Gastroesophageal sphincter (tissue), 4 donors: ENCODE measurements at regions not wholly inside any gene's neighbourhood (a gene's known extent, or its start where the extent isn't known, plus 50 kb on each side); places are given as distances from the start of the nearest gene placed in this dataset.

Source experiments
- ATAC-seq: fragments of 150-250 bp; one replicate; pipeline ENCODE4 v1.9.1; 2016; ENCODE audit warnings: mild to moderate bottlenecking, moderate library complexity
- H3K27ac ChIP-seq, 4 donors: fragments of 200-600 bp; sonication (generic) in 3 of 4; 1 replicate in 3 of 4; 2 replicates in 1 of 4; pipeline ENCODE4 v1.5.1; 2016 to 2019
- H3K27me3 ChIP-seq: fragments of 200-600 bp; sonication (generic); one replicate; pipeline ENCODE4 v1.5.1; 2019
- H3K36me3 ChIP-seq, 2 donors: fragments of 200-600 bp; sonication (generic); one replicate each; pipeline ENCODE4 v1.5.1; 2019; ENCODE audit warnings: control low read depth in 1 of 2
- H3K4me1 ChIP-seq, 3 donors: fragments of 200-600 bp; sonication (generic); 1 replicate in 2 of 3; 2 replicates in 1 of 3; pipeline ENCODE4 v1.5.1; 2016 to 2019; ENCODE audit warnings: control low read depth in 2 of 3
- H3K4me3 ChIP-seq, 2 donors: fragments of 200-600 bp; sonication (generic); one replicate each; pipeline ENCODE4 v1.5.1; 2019; ENCODE audit warnings: mild to moderate bottlenecking in 1 of 2, moderate library complexity in 1 of 2
- H3K9me3 ChIP-seq, 3 donors: fragments of 200-600 bp; sonication (generic); one replicate each; pipeline ENCODE4 v1.5.1; 2017 to 2019; ENCODE audit warnings: control low read depth in 2 of 3
- EP300 ChIP-seq: sonication (generic); formaldehyde crosslinking; IDR thresholded peaks from one replicate; pipeline ENCODE4 v1.6.1; 2017; ENCODE audit warnings: antibody characterized with exemption, mild to moderate bottlenecking
- POLR2A ChIP-seq, 2 donors: fragments of 450-650 bp; IDR thresholded peaks; one replicate each; pipeline ENCODE4 v1.6.1; 2017; ENCODE audit warnings: antibody characterized with exemption in 2 of 2, mild to moderate bottlenecking in 2 of 2, moderate library complexity in 1 of 2
- POLR2AphosphoS5 ChIP-seq: sonication (generic); formaldehyde crosslinking; IDR thresholded peaks from one replicate; pipeline ENCODE4 v1.6.1; 2017; ENCODE audit warnings: antibody characterized with exemption
- WGBS, 2 donors: methylation state at CpG; one replicate each; pipeline ENCODE4 v1.1.5; 2018; ENCODE audit warnings: low coverage in 1 of 2; 5-methylcytosine and 5-hydroxymethylcytosine counted together
- TF ChIP-seq, protein P1 (sequence below), 4 experiments: fragments of 200-600 bp in 2 of 4; fragments of 450-650 bp in 2 of 4; sonication (generic) in 1 of 4; IDR thresholded peaks; one replicate each; pipeline ENCODE4 v1.5.1; 2017 to 2019; ENCODE audit warnings: antibody characterized with exemption in 4 of 4, mild to moderate bottlenecking in 2 of 4, moderate library complexity in 2 of 4

DNA sequence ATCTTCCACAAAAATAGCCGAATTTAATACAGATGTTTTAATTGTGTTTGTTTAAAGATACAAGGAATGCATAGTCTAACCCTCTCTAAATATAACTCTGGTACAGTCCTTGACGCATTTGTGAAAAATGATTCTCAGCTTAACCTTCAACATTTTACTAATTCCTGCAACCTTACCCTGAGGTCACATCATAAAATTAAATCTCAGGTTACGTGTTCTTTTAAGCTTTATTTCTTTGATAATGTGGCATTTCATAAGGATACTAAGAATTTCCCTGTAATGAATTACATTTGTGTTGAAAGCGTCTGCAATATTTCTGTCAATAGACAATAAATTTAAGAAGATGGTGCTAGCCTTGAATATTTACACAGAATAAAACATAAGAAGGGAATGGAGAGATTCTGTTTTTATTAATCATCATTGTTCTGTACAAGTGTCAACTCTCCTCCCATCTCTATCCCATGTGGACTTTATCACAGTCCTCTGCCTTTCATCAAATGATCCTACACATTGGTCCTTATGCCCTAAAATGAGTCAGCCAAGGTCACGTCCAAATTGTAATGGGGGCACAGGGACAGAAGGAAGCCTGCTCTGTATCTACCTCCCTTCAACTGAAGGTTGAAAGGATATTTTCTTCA is 769.3 kb upstream of the FLRT2 start:
- 53 to 55% methylated on average over 5 of the region's 5 CpGs for WGBS, 2 donors
- Histone ChIP-seq H3K27ac (no peak overlapping the region), H3K9me3 (peaks cover 0 to 21% (median 0%) of the 10 kb centered on the region in 3 donors), H3K4me1 (no peaks in the 10 kb centered on the region), H3K27me3 (no peaks in the 10 kb centered on the region), H3K36me3 (no peaks in the 10 kb centered on the region), H3K4me3 (no peak overlapping the region)
- no peak for ATAC-seq
- TF ChIP-seq EP300 (no peak), POLR2A (IDR thresholded peaks at IDR 0.05) (no peak), POLR2AphosphoS5 (no peak)
- TF ChIP-seq, protein P1, sequence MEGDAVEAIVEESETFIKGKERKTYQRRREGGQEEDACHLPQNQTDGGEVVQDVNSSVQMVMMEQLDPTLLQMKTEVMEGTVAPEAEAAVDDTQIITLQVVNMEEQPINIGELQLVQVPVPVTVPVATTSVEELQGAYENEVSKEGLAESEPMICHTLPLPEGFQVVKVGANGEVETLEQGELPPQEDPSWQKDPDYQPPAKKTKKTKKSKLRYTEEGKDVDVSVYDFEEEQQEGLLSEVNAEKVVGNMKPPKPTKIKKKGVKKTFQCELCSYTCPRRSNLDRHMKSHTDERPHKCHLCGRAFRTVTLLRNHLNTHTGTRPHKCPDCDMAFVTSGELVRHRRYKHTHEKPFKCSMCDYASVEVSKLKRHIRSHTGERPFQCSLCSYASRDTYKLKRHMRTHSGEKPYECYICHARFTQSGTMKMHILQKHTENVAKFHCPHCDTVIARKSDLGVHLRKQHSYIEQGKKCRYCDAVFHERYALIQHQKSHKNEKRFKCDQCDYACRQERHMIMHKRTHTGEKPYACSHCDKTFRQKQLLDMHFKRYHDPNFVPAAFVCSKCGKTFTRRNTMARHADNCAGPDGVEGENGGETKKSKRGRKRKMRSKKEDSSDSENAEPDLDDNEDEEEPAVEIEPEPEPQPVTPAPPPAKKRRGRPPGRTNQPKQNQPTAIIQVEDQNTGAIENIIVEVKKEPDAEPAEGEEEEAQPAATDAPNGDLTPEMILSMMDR (IDR thresholded peaks at IDR 0.05), result no peak

DNA sequence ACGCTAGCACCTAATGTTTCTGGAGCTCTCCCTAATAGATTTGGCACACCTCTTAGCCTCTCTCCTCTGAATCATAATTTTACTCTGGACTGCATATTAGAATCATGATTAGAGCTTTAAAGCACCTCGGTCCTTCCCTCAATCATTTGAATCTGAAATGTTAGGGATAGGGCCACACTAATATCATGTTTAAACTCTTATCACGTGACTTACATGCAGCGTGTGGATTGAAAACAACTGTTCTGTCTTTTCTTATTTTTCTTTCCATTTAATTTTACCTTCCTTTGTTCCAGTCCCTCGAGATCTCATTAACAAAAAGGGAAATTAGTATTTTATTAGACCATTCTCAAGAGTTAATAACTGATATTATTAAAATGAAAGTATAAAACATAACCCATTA is 762.5 kb upstream of the FLRT2 start:
- Histone ChIP-seq H3K27me3 (no peaks in the 10 kb centered on the region), H3K4me1 (no peaks in the 10 kb centered on the region), H3K36me3 (no peaks in the 10 kb centered on the region), H3K4me3 (no peak overlapping the region), H3K9me3 (peaks cover 0 to 24% (median 0%) of the 10 kb centered on the region in 3 donors), H3K27ac (no peak overlapping the region)
- no peak for ATAC-seq
- TF ChIP-seq POLR2A (IDR thresholded peaks at IDR 0.05) (no peak), EP300 (no peak), POLR2AphosphoS5 (no peak)
- TF ChIP-seq, protein P1 (IDR thresholded peaks at IDR 0.05), result no peak
- WGBS, 2 donors, result 83 to 89% methylated on average over 5 of the region's 5 CpGs

DNA sequence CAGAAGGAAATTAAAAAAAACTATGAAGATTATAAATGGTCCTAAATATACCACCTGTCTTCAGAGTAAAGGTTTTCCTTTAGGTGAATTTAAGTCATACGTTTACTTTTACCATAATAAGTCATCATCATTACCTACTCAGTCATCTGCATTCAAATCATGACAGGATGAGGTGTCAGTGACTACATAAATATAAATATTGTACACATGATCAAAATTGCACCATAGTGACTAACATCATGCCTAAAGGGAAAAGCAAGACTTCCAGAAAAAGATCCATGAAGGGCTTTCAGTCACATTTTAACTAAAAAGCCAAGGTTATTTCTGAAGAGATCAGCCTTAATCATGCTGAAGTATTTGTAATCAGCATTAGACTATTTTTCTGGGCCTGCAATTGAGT is 759.9 kb upstream of the FLRT2 start:
- Histone ChIP-seq H3K27ac (no peak overlapping the region), H3K4me1 (no peaks in the 10 kb centered on the region), H3K27me3 (no peaks in the 10 kb centered on the region), H3K9me3 (peaks cover 0 to 9% (median 0%) of the 10 kb centered on the region in 3 donors), H3K36me3 (no peaks in the 10 kb centered on the region), H3K4me3 (no peak overlapping the region)
- TF ChIP-seq POLR2AphosphoS5 (no peak), POLR2A (IDR thresholded peaks at IDR 0.05) (no peak), EP300 (no peak)
- TF ChIP-seq, protein P1 (IDR thresholded peaks at IDR 0.05), result no peak
- no peak for ATAC-seq
- 63 to 80% methylated on average over 1 of the region's 1 CpG for WGBS, 2 donors

DNA sequence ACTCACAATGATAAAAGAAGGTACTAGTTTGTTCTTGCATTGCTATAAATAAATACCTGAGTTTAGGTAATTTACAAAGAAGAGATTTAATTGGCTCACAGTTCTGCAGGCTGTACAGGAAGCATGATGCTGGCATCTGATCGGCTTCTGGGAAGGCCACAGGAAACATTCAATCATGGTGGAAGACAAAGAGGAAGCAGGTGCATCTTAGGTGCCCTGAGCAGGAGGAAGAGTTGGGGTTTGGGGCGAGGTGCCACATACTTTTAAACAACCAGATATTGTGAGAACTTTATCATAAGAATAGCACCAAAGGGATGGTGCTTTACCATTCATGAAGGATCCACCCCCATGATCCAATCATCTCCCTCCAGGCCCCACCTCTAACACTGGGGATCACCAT is 752.6 kb upstream of the FLRT2 start:
- no peaks in the 10 kb centered on the region for H3K36me3 ChIP-seq
- H3K4me1 ChIP-seq, result no peaks in the 10 kb centered on the region
- no peak overlapping the region for H3K27ac ChIP-seq
- no peak overlapping the region for H3K4me3 ChIP-seq
- TF ChIP-seq POLR2AphosphoS5 (no peak), POLR2A (IDR thresholded peaks at IDR 0.05) (no peak), EP300 (no peak)
- TF ChIP-seq, protein P1 (IDR thresholded peaks at IDR 0.05), result no peak
- H3K9me3 ChIP-seq, result no peaks in the 10 kb centered on the region
- no peaks in the 10 kb centered on the region for H3K27me3 ChIP-seq
- no peak for ATAC-seq
- WGBS, 2 donors, result 89 to 97% methylated on average over 2 of the region's 2 CpGs

DNA sequence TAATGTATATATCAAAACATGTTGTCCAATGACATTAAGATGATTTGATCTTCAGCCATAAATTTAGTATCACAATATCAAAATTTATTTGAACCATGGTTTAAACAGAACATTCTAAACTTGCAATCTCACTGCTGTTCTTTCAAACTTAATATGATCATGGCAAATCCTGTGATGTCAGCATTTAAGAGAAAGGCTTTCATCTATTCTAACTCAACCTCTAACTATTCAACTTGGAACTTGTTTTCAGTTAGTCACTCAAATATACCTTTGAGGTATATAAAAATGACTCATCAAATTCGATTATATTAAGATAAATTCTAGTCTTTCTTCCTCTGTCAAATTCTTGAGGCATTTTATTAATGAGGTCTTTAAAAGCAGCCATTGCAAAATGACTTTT is 747.0 kb upstream of the FLRT2 start:
- no peak for ATAC-seq

More for the DNA sequence above, 747.0 kb upstream of the FLRT2 start:
- no peak for TF ChIP-seq POLR2AphosphoS5
- no peak for TF ChIP-seq POLR2A (IDR thresholded peaks at IDR 0.05)
- TF ChIP-seq, protein P1 (IDR thresholded peaks at IDR 0.05), result no peak
- no peak for TF ChIP-seq EP300
- WGBS, 2 donors, result 61 to 91% methylated on average over 1 of the region's 1 CpG
- no peak overlapping the region for H3K4me3 ChIP-seq
- no peaks in the 10 kb centered on the region for H3K4me1 ChIP-seq
- no peaks in the 10 kb centered on the region for H3K9me3 ChIP-seq
- H3K27ac ChIP-seq, result no peak overlapping the region
- H3K27me3 ChIP-seq, result no peaks in the 10 kb centered on the region
- H3K36me3 ChIP-seq, result no peaks in the 10 kb centered on the region
